Esophagus muscularis mucosa (tissue), 4 donors: ENCODE measurements at regions not wholly inside any gene's neighbourhood (a gene's known extent, or its start where the extent isn't known, plus 50 kb on each side); places are given as distances from the start of the nearest gene placed in this dataset.

Source experiments
- CTCF ChIP-seq, 3 experiments: fragments of 200-600 bp in 2 of 3; fragments of 450-650 bp in 1 of 3; sonication (generic) in 2 of 3; IDR thresholded peaks; one replicate each; pipeline ENCODE4 v1.5.1; 2017 to 2019; ENCODE audit warnings: antibody characterized with exemption in 3 of 3, mild to moderate bottlenecking in 2 of 3, moderate library complexity in 1 of 3
- EP300 ChIP-seq: sonication (generic); formaldehyde crosslinking; IDR thresholded peaks from one replicate; pipeline ENCODE4 v1.6.1; 2017; ENCODE audit warnings: antibody characterized with exemption
- POLR2A ChIP-seq: fragments of 450-650 bp; IDR thresholded peaks from one replicate; pipeline ENCODE4 v1.6.1; 2017; ENCODE audit warnings: antibody characterized with exemption, moderate library complexity, mild to moderate bottlenecking, low read depth
- POLR2AphosphoS5 ChIP-seq, 2 donors: sonication (generic); formaldehyde crosslinking; IDR thresholded peaks; one replicate each; pipeline ENCODE4 v1.6.1; 2017; ENCODE audit warnings: antibody characterized with exemption in 2 of 2

- no peak for TF ChIP-seq CTCF (IDR thresholded peaks at IDR 0.05)
- TF ChIP-seq EP300 = no peak
- TF ChIP-seq POLR2A = no peak
- TF ChIP-seq POLR2AphosphoS5 (IDR thresholded peaks at IDR 0.05) = no peak
Measured at GRCh38 chr6:65790666-65791065, 83.6 kb upstream of the EYS start.
